Kidney (tissue), 13 donors: ENCODE measurements at regions not wholly inside any gene's neighbourhood (a gene's known extent, or its start where the extent isn't known, plus 50 kb on each side); places are given as distances from the start of the nearest gene placed in this dataset.
A peak's percentile ranks its signal among the peaks of the same experiment; 100 is the strongest.
"Not testable (repeated sequence)": the region's sequence is repeated elsewhere in the genome, so short reads cannot be mapped to it uniquely, and the experiment has no call there.

Source experiments
- DNase-seq, 5 donors: peaks; one replicate each; pipeline ENCODE4 v3.0.0-alpha.2; 2013 to 2020
- FAIRE-seq: peaks from 2 replicates; lab custom pipeline; 2012; peaks lifted over from hg19 to GRCh38; lab: Jason Lieb, UNC
- H3K27ac ChIP-seq, 2 donors: one replicate each; pipeline ENCODE4 v1.7.0; 2013; ENCODE audit warnings: low read depth in 2 of 2, low read length in 2 of 2, inconsistent platforms in 1 of 2
- H3K27me3 ChIP-seq: one replicate; pipeline ENCODE4 v1.7.1; 2013; ENCODE audit warnings: low read length, inconsistent platforms; ENCODE audit not compliant: control insufficient read depth, insufficient read depth
- H3K36me3 ChIP-seq, 3 donors: one replicate each; pipeline versions ENCODE4 v1.7.0 to v1.7.1; 2013; ENCODE audit warnings: low read length in 3 of 3, control low read depth in 1 of 3, inconsistent platforms in 1 of 3; ENCODE audit not compliant: insufficient read depth in 3 of 3, control insufficient read depth in 2 of 3
- H3K4me1 ChIP-seq, 3 donors: one replicate each; pipeline versions ENCODE4 v1.7.0 to v1.7.1; 2013; ENCODE audit warnings: low read length in 3 of 3, inconsistent platforms in 1 of 3, low read depth in 1 of 3; ENCODE audit not compliant: control insufficient read depth in 2 of 3, insufficient read depth in 2 of 3
- H3K4me3 ChIP-seq, 3 donors: one replicate each; pipeline versions ENCODE4 v1.7.0 to v1.8.1; 2013; ENCODE audit warnings: low read length in 3 of 3, control low read depth in 1 of 3, inconsistent platforms in 1 of 3
- H3K9ac ChIP-seq, 3 donors: one replicate each; pipeline versions ENCODE4 v1.7.0 to v1.7.1; 2013; ENCODE audit warnings: low read length in 3 of 3, control low read depth in 1 of 3, inconsistent platforms in 1 of 3
- H3K9me3 ChIP-seq, 3 donors: one replicate each; pipeline versions ENCODE4 v1.7.0 to v1.7.1; 2013; ENCODE audit warnings: low read length in 3 of 3, control low read depth in 1 of 3, inconsistent platforms in 1 of 3; ENCODE audit not compliant: control insufficient read depth in 2 of 3, insufficient read depth in 1 of 3
- intact Hi-C: fragments of 100-400 bp; cut with DNase I; formaldehyde crosslinking; loops from one replicate; pipeline ENCODE4 v1.11.1; 2022
- TF ChIP-seq, protein P1 (sequence below): IDR thresholded peaks from 3 replicates; pipeline ENCODE4 v1.5.1; 2012; ENCODE audit warnings: mild to moderate bottlenecking, moderate library complexity, borderline replicate concordance; ENCODE audit not compliant: insufficient read depth; ENCODE audit errors: extremely low read depth
- donor health status: control.
- donor health status: control.
- donor health status: control.
- donor health status: control.
- donor health status: control.
- donor health status: DM: yes; HTN: yes; CAD: no.
- donor health status: Normal renal cell carcinoma (clear cell type).

DNA sequence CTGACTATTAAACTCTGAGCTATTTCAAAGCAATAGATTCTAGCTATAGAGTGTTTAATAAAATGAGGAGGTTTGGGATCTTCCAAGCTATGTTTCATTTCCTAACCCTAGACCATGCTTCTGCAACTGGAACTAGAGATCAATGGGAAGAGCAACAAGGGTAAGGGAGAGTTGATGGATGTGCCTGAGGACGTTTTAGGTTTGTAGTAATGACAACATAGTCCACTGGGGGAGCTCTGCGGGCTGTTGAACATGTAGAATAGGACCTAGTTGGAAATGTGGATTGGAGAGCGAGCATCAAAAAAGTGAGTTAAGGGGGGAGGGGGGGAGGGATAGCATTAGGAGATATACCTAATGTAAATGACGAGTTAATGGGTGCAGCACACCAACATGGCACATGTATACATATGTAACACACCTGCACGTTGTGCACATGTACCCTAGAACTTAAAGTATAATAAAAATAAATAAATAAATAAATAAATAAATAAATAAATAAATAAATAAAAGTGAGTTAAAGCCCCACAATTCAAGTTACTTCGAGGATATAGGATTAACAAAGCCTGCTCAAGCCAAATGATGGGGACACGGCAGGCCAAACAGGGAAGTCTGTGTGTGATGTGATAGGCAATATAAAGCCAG, 165.7 kb upstream of the HES1 start:
- DNase-seq: peak in 3 of 5 donors; percentile 60 to 77 (median 70)
- FAIRE-seq, intact Hi-C loops, H3K4me1 ChIP-seq, H3K4me3 ChIP-seq, H3K9me3 ChIP-seq, H3K9ac ChIP-seq, H3K36me3 ChIP-seq, H3K27ac ChIP-seq, H3K27me3 ChIP-seq: not testable (repeated sequence)
- TF ChIP-seq, protein P1, sequence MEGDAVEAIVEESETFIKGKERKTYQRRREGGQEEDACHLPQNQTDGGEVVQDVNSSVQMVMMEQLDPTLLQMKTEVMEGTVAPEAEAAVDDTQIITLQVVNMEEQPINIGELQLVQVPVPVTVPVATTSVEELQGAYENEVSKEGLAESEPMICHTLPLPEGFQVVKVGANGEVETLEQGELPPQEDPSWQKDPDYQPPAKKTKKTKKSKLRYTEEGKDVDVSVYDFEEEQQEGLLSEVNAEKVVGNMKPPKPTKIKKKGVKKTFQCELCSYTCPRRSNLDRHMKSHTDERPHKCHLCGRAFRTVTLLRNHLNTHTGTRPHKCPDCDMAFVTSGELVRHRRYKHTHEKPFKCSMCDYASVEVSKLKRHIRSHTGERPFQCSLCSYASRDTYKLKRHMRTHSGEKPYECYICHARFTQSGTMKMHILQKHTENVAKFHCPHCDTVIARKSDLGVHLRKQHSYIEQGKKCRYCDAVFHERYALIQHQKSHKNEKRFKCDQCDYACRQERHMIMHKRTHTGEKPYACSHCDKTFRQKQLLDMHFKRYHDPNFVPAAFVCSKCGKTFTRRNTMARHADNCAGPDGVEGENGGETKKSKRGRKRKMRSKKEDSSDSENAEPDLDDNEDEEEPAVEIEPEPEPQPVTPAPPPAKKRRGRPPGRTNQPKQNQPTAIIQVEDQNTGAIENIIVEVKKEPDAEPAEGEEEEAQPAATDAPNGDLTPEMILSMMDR: peak; percentile 46

DNA sequence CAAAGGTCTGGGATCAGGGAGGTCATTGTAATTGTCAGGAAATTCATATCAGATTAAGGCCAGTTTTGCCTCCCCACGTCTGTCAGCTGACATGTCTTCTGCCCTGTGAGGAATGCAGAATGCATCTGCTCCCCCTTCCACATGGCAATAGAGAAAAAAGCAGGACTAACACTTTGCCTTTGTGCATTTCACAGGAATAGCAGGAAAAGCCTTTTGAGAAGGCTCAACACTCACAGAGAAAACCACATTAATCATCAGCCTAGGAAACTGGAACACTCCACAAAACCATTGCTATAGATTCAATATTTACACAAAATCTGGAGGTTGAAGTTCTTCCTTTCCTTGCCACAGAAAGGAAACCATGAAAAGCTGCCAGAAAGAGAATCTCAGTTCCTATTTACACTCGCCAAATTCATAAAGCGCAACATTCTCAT, 165.2 kb upstream of the HES1 start:
- Histone ChIP-seq H3K9ac (no peak overlapping the region), H3K4me3 (no peak overlapping the region), H3K27me3 (no peaks in the 10 kb centered on the region), H3K9me3 (no peaks in the 10 kb centered on the region), H3K4me1 (peaks cover 0 to 6% (median 0%) of the 10 kb centered on the region in 3 donors), H3K27ac (no peak overlapping the region), H3K36me3 (no peaks in the 10 kb centered on the region)
- intact Hi-C loops: no loop called here
- DNase-seq (no peak), FAIRE-seq (no peak)
- TF ChIP-seq, protein P1: no peak

DNA sequence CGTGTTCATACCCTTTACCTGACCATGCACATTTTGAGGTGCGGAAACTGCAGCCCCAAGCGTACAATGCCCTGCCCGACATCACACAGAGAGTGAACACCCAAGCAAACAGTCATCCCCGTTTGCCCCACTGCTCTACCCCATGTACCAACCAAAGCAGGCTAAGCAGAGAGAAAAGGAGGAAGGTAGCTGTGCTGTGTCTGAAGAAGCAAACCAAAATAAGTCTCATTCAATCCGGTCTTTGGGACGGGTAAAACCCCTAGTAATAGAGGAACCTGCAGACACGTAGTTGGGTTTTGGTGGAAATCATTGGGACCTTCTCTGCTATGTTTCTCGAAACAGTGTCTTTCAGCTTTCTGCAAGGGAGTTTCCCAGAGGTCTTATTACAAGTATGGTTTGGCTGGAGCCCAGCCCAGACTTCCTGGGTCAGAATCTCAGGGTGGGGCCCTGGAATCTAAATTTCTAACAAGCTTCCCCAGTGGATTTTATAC, 164.6 kb upstream of the HES1 start:
- Histone ChIP-seq H3K4me3 (no peak overlapping the region), H3K27me3 (no peaks in the 10 kb centered on the region), H3K36me3 (no peaks in the 10 kb centered on the region), H3K4me1 (peaks cover 0 to 6% (median 0%) of the 10 kb centered on the region in 3 donors), H3K9ac (no peak overlapping the region), H3K9me3 (no peaks in the 10 kb centered on the region), H3K27ac (no peak overlapping the region)
- no peak for DNase-seq
- TF ChIP-seq, protein P1: no peak
- intact Hi-C loops: no loop called here
- FAIRE-seq: no peak

- FAIRE-seq (no peak), DNase-seq (no peak)
- Histone ChIP-seq H3K27me3 (no peaks in the 10 kb centered on the region), H3K4me1 (peaks cover 0 to 6% (median 0%) of the 10 kb centered on the region in 3 donors), H3K36me3 (no peaks in the 10 kb centered on the region), H3K4me3 (no peak overlapping the region), H3K9me3 (no peaks in the 10 kb centered on the region), H3K9ac (no peak overlapping the region), H3K27ac (no peak overlapping the region)
- TF ChIP-seq, protein P1: no peak
- intact Hi-C loops: no loop called here
These were observed 164.0 kb upstream of the HES1 start for GRCh38 chr3:193971966-193972365.
